IPS-NIHi7 (cell line): ENCODE measurements at regions not wholly inside any gene's neighbourhood (a gene's known extent, or its start where the extent isn't known, plus 50 kb on each side); places are given as distances from the start of the nearest gene placed in this dataset.

Experiments
- DNase-seq: peaks from one replicate; pipeline ENCODE4 v3.0.0; 2012; ENCODE audit warnings: mixed read lengths; ENCODE audit errors: extremely low spot score

DNA sequence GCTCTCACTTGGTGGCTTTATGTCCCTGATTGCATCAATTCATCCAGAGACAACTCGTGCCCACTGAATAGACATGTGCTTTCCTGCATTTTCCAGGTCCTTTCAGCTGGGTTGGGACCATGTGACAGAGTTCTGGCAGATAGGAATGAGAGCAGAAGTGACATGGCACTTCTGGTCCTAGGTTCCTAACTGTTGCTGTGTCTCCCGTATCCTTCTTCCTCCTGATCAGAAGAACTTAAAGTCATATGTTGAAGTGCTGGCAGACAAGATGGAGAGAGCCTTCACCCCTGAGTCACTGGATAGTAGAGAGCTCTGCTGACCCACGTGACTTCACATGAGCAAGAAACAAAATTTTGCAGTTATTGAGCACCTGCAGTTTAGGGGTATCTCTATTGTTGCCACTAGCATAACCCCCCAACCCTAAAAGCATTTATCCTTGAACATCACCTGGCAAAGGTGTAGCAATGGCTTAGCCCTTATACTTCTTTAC is 80.0 kb downstream of the NREP start:
- no peak for DNase-seq

GRCh38 chr5:111676466-111676865 is 80.5 kb downstream of the NREP start:
- no peak for DNase-seq

- no peak for DNase-seq
Observed at GRCh38 chr5:111675201-111675934, 81.6 kb downstream of the NREP start.

- no peak for DNase-seq
Observed at GRCh38 chr5:111673891-111674626, 82.9 kb downstream of the NREP start.

DNA sequence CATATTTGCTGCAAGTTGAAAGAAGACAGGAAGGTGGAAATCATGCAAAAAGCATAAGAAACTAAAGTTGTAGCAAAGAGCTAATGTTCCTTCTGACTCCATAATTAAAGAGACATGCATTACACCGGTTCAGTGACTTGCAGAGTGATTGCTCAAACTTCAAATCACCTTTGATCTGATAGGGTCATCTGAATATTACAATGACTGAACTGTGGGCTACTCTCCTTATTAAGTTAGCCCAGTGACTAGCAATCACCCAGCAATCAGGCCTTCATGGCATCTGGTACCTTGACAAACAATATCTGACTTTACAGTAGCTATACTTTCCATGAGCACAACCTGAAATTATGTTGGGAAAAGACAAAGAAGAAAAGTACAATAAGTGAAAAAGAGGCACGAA is 84.9 kb downstream of the NREP start:
- no peak for DNase-seq

DNA sequence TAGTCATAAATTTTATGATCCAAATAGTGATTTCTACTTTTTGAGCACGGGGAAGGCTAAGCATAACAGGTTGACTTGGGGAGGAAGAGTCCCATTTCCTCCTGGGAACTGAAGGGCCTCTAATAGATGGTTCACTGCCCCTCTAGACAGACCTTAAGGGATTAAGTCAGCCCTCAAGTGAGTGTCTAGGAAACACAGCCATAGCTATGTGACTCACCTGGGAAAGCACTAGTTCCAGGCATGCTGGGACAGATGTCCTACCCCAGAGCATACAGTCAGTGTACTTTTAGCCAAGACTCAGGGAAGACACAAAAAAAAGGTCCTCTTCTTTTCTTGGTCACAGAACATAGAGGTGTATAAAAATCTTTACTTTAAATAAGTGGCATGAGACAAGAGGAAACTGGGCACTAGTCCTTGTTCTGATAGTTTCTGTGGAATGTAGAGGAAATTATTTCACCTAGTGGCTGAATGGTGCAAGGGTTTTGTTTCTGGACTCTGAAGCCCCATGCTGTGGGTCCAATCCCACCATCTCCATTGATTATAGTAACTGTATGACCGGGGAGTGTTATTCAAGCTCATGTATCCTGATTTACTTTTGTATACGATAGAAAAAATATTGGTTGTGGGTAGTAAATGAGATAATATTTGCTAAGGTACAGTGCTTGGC is 86.0 kb downstream of the NREP start:
- DNase-seq: no peak

- no peak for DNase-seq
Observed at GRCh38 chr5:111668477-111669414, 88.2 kb downstream of the NREP start.

- no peak for DNase-seq
Observed at GRCh38 chr5:111667128-111667736, 89.8 kb downstream of the NREP start.

DNA sequence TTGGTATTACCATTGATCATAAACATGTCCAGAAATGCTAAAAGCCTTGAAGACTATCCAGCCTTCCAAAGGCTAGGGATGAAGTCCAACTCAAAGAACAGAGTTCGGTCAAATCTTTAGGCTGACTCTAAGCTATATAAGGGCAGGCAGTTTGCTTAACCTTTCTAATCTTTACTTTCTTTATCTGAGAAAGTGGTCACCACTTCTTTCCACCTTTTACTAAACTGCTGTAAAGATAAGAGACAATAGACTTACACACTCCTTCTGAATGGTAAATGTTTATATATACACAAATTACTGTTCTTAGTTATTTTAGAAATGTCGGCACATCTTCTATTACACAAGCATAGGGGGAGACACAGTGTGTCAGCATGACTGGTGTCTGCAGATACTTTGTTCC is 100.4 kb downstream of the NREP start:
- no peak for DNase-seq

DNA sequence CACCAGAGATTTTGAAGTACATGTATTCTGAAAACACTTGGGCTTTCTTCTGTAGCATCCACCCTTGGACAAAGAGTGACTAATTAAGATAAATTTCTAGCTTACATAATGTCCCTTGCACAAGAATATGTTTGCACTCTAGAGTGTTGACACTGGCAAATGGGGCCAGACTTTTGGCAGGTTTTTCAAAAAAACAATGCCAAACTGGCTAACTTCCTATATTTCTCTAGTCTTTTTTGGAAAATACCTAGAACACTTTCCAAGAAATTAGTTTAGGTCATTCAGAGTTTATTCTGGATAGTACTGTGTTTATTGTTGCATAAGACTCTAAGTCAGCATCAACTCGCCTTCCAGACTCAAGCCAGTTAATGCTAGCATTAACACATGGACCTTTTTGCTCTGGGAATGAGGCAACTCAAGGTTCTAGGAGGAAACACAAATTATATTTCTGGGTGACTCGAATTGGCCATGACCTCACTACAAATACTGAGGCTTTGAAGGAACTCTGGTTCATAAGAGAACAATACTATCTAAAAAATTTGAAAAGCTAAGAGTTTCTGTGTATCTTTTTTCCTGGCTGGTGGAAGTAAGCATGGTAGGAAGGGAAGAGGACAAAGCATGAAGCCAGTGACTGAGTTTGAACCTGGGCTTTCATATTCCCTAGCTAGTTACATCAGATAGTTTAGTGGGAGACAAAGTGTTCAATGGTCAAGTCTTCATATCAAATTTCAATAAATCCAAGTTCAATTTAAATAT is 101.6 kb downstream of the NREP start:
- DNase-seq: no peak

- no peak for DNase-seq
Observed at GRCh38 chr5:111653408-111653807, 103.6 kb downstream of the NREP start.

DNA sequence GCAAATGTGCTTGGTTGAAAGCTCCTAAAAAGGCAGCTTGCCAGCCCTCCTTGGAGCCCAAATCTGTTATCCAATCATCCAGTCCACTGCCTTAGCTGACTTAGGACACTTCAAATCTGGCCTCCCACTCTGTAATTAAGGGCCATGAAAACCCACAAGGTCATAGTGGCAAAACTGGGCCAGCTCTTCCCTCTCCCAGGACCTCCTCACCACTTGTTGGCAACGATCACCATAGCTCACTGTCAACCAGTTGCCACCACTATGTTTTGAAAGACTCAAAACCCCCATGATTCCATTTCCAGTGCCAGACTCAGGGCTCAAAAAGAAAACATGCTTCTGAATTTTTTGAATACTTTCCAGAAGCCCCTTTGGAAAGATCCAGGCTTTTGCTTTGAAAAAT is 107.5 kb downstream of the NREP start:
- DNase-seq: no peak

GRCh38 chr5:111645303-111645838 is 111.6 kb downstream of the NREP start:
- no peak for DNase-seq

DNA sequence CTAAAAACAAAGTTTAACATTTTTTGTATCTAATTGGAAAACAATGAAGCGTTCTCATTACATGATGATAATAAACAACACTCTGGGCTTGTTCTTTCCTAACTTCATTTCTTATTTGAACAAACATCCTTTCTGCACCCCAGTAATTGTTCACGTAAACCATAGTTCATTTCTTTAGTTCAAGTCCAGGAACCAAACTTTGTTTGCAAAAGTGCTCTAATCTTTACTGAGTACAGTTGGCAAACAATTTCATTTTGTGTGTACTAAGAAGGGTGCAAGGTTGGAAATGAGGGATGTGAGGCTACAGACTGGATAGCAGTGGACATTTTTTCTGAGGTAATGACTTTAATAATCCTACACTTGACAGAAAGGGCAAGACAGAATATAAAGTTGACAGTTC is 113.5 kb downstream of the NREP start:
- DNase-seq: no peak

- no peak for DNase-seq
Observed at GRCh38 chr5:111641533-111642233, 115.3 kb downstream of the NREP start.

- DNase-seq: no peak
Observed at GRCh38 chr5:111639912-111640311, 117.1 kb downstream of the NREP start.

DNA sequence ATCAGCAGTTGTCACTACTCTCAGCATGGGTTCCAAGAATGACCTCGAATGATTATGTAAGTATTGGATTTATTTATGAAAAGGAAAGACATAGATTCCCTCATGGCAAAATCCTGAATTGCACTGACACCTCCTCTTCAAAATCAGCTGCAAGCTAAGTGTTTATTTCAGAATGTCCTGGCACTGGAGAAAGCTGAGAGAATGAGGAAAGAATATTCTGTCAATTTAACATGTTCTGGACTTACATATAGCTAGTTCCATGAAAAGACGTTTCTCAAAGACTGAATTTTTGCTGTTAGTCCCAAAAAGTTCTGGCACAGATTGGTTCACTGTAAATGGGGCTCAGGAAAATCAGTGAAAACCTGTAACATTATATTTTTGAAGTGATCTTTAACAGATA is 120.3 kb downstream of the NREP start:
- no peak for DNase-seq

- no peak for DNase-seq
Observed at GRCh38 chr5:111635916-111636570, 121.0 kb downstream of the NREP start.
